ENCODE measurements at regions not wholly inside any gene's neighbourhood (a gene's known extent, or its start where the extent isn't known, plus 50 kb on each side); places are given as distances from the start of the nearest gene placed in this dataset.

DNA sequence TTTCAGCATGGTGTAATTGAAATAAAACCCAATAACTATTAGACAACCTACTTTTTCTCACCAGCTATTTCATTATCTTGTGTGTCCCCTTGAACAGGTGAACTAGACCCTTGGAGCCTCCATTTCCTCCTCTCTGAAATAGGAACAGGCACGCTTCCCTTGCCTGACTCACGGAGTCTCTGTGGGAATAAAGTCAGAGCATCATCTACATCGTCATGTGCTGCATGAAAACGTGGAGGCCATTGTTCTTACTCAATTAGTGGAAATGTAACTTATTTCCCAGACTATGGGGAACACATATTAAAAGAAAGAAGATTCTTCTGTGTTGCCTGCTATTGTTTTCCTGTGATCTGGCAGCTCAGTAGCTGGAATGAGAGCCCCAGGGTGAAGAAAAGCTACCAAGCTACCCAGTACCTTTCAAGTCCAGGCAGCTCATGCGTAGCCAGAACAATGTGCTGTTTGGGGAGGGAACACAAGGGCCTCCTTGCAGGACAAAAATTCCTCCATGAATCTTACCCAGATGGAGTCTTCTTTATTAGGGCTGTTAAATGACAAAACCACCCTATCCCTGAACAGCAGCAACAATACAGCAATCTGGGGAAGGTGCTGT lies 59.8 kb downstream of the SOX11 start:
- DNase-seq (ENCODE audit: low read depth, low spot score), result no peak

- no peak for DNase-seq (ENCODE audit: low read depth, low spot score)
Measured at GRCh38 chr2:5756272-5756671, 64.1 kb downstream of the SOX11 start.

DNA sequence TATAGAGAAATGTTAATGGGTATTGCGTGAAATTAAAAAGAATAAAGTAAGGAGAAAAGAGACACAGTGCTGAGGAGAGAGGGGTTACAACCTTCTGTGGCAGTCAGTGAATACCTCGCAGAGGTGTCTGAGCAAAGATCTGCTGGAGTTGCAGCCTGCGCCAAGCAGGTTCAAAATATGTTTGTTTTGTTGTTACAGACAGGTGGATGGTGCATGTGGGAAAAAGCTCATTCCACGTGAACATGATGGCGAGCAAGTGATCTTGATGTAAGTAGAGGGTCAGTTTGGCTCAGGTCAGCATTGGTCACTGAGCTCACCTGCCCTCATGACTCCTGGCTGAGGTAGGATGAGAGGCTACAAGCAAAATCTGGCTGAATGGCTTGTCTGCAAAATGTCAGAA lies 66.2 kb downstream of the SOX11 start:
- DNase-seq (ENCODE audit: low read depth, low spot score), result no peak

- DNase-seq (ENCODE audit: low read depth, low spot score), result no peak
Measured at GRCh38 chr2:5759949-5760348, 67.8 kb downstream of the SOX11 start.

GRCh38 chr2:5763531-5763930 lies 71.3 kb downstream of the SOX11 start:
- no peak for DNase-seq (ENCODE audit: low read depth, low spot score)

GRCh38 chr2:5764041-5764440 lies 71.9 kb downstream of the SOX11 start:
- DNase-seq (ENCODE audit: low read depth, low spot score), result no peak

DNA sequence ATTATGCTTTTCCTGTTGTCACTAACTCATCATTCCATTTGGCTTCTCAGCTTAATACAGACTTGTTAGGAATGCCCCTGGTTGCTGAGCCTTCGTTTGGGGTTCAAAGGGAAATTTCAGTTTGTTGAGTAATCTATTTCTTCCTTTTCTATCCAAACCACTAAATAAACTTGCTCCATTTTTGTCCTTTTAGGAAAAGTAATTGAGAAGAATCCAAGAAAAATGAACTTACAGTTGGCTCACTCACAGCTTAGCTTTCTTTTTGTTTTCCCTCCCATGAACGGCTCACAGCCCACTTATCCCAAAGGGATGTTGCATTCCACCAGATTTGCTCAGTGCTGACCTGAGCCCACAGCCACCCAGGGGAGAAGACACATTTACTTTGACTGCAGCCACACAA lies 73.9 kb downstream of the SOX11 start:
- DNase-seq (ENCODE audit: low read depth, low spot score), result peak; percentile 59

- no peak for DNase-seq (ENCODE audit: low read depth, low spot score)
Measured at GRCh38 chr2:5766561-5766960, 74.4 kb downstream of the SOX11 start.

DNA sequence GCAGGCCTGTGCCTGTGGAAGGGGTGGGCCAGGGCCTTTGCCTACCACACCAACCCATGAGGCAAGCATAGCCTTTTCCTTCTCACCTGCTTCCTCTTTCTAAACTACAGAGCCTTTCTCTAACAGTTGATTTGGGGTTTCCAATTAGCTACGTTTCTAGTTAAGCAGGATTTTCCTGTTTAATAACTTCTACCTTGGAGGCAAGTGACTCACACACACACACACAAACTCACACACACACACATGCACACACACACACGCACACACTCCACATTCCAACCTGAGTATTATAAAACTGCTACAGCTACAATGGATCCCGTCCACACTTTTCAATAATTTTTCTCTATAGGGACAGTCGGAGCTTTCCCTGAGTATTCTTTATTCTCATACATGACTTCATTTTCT lies 84.9 kb downstream of the SOX11 start:
- DNase-seq (ENCODE audit: low read depth, low spot score), result no peak

DNA sequence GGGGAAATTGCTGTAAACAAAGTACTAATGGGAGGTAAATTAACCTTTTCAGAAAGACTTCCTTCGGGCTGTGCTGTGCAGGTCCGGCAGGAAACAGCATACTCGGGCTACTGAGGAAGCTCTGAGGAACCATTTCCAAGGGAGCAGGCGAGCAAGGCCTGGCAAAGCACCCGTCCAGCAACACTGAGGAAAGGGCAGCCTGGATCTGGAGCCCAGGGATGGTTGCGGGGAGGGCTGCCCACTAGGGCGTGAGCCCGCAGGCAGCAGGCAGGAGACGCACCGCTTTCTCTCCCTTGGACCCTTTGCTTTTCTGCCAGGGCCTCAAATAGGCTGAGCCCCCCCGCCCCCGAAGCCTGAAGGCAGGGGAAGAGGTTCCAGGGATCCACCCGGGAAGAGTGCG lies 89.5 kb downstream of the SOX11 start:
- no peak for DNase-seq (ENCODE audit: low read depth, low spot score)

DNA sequence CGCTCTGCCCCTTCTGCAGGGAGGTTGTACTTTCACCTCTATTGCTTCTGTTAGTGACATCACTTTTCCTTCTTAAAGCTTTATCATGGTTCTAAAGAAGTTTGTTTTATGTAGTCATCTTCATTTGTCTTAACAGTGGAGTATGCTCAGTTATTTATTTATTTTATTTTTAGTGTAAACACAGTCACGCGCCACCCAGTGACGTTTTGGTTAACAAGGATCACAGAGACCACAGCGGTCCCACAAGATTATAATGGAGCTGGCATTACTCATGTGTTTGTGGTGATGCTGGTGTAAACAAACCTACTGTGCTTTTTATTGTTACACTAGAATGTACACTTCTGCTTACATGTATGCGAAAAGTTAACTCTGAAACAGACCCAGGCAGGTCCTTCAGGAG lies 89.9 kb downstream of the SOX11 start:
- no peak for DNase-seq (ENCODE audit: low read depth, low spot score)

GRCh38 chr2:5788447-5788846 lies 96.3 kb downstream of the SOX11 start:
- DNase-seq (ENCODE audit: low read depth, low spot score), result no peak

GRCh38 chr2:5791371-5791770 lies 99.2 kb downstream of the SOX11 start:
- no peak for DNase-seq (ENCODE audit: low read depth, low spot score)

- DNase-seq (ENCODE audit: low read depth, low spot score), result no peak
Measured at GRCh38 chr2:5794012-5794411, 101.8 kb downstream of the SOX11 start.

GRCh38 chr2:5798084-5798483 lies 105.9 kb downstream of the SOX11 start:
- DNase-seq (ENCODE audit: low read depth, low spot score), result no peak

DNA sequence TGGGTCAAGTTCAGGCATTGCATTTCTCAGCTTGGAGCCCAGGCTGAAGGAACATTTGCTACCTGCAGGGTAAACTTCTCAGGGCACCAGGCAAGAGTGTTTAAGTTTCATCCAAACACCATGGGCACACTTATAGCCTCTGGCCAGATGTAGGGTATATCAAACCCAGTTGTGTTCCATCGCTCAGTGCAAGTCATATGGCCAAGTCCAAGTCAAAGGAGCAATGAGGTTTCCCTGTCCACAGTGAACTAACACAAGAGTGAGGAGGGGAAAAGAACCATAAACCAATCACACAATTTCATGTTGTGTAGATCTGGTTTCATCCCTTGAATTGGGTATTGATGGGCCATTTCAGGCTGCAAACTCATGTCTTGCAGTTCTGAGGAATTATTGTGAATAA lies 107.2 kb downstream of the SOX11 start:
- no peak for DNase-seq (ENCODE audit: low read depth, low spot score)

DNA sequence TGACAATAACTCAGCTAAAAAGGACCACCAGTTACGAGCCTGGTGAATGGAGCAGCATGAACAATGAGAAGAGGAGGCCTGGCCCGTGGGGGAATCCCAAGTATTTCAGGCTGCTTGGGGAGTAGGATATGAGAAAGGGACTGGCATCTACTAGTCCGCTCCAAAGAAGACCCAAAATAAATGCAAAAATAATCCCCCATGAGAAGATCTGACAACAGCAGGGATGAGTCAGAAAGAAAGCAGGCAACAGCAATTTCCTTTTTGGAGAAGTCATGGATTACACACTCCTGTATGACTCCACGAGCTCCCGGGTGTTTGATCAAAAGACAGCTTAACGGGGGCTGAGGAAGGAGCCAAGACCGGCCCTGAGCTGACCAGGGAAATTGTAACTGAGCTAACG lies 111.4 kb downstream of the SOX11 start:
- peak; percentile 37 for DNase-seq (ENCODE audit: low read depth, low spot score)

DNA sequence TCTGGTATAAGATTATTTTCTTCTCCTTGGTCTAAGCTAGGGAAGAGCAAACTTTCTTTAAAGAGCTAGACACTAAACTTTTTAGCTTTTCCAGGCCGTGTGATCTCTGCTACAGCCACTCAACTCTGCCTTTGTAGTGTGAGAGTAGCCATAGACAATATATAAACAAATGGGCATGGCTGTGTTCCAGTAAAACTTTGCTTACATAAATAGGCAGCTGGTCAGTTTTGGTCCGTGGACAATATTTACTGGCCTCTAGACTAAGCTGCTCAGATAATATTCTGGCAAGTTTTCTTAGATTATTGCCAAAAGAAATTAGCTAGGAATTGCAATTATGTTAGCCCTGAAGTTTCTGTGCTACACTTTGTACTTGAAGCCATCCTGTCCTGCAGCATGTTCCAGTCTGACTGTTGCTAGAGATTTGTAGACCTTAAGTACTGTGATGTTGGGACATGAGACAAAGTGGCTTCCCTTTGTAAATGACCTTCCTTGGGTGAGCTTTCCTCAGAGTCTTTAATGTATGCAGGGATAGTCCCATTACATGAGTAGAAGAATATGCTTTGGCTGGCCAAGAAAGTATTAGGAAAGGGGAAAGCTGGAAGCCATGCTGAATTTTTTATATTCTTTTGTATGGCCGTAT lies 126.9 kb downstream of the SOX11 start:
- no peak for DNase-seq (ENCODE audit: low read depth, low spot score)

DNA sequence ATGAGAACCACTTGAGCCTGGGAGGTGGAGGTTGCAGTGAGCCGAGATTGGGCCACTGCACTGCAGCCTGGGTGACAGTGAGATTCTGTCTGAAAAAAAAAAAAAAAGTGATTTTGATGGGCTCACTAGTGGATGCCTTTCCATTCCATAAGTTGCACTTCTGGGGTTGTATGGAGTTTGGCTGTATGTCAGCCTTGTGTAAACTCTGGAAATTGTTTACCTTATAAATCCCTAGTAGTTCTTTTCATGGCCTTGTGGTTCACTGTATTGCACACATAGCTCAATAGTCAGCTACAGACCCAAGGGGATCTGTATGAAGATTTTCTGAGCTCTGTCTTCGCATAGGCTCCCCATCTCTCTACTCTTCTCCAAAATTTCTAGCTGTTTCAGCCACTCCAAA lies 131.9 kb downstream of the SOX11 start:
- DNase-seq (ENCODE audit: low read depth, low spot score), result no peak

DNA sequence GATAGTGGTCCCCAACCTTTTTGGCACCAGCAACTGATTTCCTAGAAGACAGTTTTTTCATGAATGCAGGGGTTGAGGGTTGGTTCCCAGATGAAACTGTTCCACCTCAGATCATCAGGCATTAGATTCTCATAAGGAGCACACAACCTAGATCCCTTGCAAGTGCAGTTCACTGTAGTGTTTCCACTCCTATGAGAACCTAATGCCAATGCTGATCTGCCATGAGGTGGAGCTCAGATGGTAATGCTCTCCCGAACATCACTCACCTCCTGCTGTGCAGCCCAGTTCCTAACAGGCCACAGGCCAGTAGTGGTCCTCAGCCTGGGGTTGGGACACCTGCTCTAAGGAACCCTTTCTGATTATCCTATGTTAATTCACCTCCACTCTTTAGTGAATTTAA lies 133.5 kb downstream of the SOX11 start:
- DNase-seq (ENCODE audit: low read depth, low spot score), result no peak

- DNase-seq (ENCODE audit: low read depth, low spot score), result no peak
Measured at GRCh38 chr2:5826979-5827655, 134.9 kb downstream of the SOX11 start.

GRCh38 chr2:5834501-5834900 lies 142.3 kb downstream of the SOX11 start:
- DNase-seq (ENCODE audit: low read depth, low spot score), result no peak

GRCh38 chr2:5839550-5839949 lies 147.4 kb downstream of the SOX11 start:
- DNase-seq (ENCODE audit: low read depth, low spot score), result no peak

Measured in smooth muscle cell of the brain vasculature (primary cell).